ENCODE measurements at regions not wholly inside any gene's neighbourhood (a gene's known extent, or its start where the extent isn't known, plus 50 kb on each side); places are given as distances from the start of the nearest gene placed in this dataset.

GRCh38 chr18:44126598-44126997, 554.1 kb upstream of the SETBP1 start:
- TF ChIP-seq, protein P1, sequence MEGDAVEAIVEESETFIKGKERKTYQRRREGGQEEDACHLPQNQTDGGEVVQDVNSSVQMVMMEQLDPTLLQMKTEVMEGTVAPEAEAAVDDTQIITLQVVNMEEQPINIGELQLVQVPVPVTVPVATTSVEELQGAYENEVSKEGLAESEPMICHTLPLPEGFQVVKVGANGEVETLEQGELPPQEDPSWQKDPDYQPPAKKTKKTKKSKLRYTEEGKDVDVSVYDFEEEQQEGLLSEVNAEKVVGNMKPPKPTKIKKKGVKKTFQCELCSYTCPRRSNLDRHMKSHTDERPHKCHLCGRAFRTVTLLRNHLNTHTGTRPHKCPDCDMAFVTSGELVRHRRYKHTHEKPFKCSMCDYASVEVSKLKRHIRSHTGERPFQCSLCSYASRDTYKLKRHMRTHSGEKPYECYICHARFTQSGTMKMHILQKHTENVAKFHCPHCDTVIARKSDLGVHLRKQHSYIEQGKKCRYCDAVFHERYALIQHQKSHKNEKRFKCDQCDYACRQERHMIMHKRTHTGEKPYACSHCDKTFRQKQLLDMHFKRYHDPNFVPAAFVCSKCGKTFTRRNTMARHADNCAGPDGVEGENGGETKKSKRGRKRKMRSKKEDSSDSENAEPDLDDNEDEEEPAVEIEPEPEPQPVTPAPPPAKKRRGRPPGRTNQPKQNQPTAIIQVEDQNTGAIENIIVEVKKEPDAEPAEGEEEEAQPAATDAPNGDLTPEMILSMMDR (IDR thresholded peaks at IDR 0.05), result no peak
- intact Hi-C loops (cut with DNase I), result no loop called here

GRCh38 chr18:44128365-44128764, 552.3 kb upstream of the SETBP1 start:
- intact Hi-C loops (cut with DNase I), result no loop called here
- no peak for ATAC-seq
- Histone ChIP-seq H3K4me3 (no peak overlapping the region), H3K4me1 (no peaks in the 10 kb centered on the region), H3K9me3 (no peaks in the 10 kb centered on the region), H3K36me3 (no peaks in the 10 kb centered on the region), H3K27me3 (ENCODE audit: low read depth) (no peaks in the 10 kb centered on the region), H3K27ac (no peak overlapping the region)
- DNase-seq, result no peak
- TF ChIP-seq, protein P1 (IDR thresholded peaks at IDR 0.05), result no peak

More at GRCh38 chr18:44126598-44126997, 554.1 kb upstream of the SETBP1 start:
- Histone ChIP-seq H3K4me3 (no peak overlapping the region), H3K27ac (no peak overlapping the region), H3K27me3 (ENCODE audit: low read depth) (no peaks in the 10 kb centered on the region), H3K4me1 (no peaks in the 10 kb centered on the region), H3K9me3 (no peaks in the 10 kb centered on the region), H3K36me3 (no peaks in the 10 kb centered on the region)
- DNase-seq, result no peak
- no peak for ATAC-seq

DNA sequence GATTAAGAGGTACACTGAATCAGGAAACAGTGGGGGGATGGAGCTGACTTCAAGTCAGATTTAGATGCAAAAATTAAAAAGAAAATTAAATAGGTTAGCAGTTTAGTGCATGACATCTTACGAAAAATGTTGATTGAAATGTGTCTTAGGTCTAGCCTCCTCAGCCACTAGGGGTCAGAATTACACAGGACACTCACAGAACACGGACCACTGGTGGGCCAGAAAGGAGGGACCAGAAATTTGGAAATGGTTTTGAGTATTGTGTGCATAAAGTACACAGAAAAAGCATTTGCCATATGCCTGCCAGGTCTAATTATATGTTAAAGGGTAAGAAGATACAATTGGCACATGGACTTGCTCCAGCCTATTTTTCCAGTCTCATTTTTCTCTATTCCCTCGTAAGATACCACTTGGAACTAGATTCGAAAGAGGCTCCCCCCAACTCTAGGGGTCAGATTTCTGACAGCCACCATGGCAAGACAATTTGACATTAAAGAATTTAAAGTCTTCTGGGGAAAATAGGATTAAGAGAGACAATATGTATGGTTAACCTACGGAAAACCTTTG, 550.2 kb upstream of the SETBP1 start:
- Histone ChIP-seq H3K27ac (no peak overlapping the region), H3K4me1 (no peaks in the 10 kb centered on the region), H3K9me3 (no peaks in the 10 kb centered on the region), H3K27me3 (ENCODE audit: low read depth) (no peaks in the 10 kb centered on the region), H3K36me3 (no peaks in the 10 kb centered on the region), H3K4me3 (no peak overlapping the region)
- no peak for DNase-seq
- ATAC-seq, result peak in 1 of 2 donors; percentile 41
- intact Hi-C loops (cut with DNase I), result no loop called here
- TF ChIP-seq, protein P1 (IDR thresholded peaks at IDR 0.05), result peak; percentile 56

- Histone ChIP-seq H3K4me3 (no peak overlapping the region), H3K27me3 (ENCODE audit: low read depth) (no peaks in the 10 kb centered on the region), H3K9me3 (no peaks in the 10 kb centered on the region), H3K36me3 (no peaks in the 10 kb centered on the region), H3K27ac (no peak overlapping the region), H3K4me1 (no peaks in the 10 kb centered on the region)
- intact Hi-C loops (cut with DNase I), result no loop called here
- no peak for DNase-seq
- TF ChIP-seq, protein P1 (IDR thresholded peaks at IDR 0.05), result no peak
- ATAC-seq, result no peak
These were observed 547.2 kb upstream of the SETBP1 start for GRCh38 chr18:44133483-44133882.

DNA sequence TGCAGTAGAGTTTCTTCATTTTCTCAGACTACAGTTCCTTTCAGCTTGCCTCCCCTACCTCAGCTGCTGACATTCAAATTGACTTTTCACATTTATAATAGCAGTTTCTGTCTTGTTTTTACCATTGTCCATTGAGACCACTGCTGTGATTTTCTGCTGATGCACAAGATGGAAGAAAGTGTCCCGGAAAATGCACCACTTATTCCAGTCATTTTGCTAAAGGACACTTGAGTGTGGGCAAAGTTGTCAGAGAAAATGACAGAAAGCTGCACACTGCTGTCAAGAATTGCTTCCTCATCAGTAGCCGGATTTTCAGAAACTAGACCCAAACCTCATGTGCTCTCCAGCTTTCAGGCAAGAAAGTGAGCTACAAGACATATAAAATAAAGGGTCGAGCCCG, 546.2 kb upstream of the SETBP1 start:
- H3K27me3 ChIP-seq (ENCODE audit: low read depth), result no peaks in the 10 kb centered on the region
- H3K9me3 ChIP-seq, result no peaks in the 10 kb centered on the region
- no peak overlapping the region for H3K4me3 ChIP-seq
- DNase-seq, result no peak
- H3K27ac ChIP-seq, result no peak overlapping the region
- intact Hi-C loops (cut with DNase I), result no loop called here
- no peaks in the 10 kb centered on the region for H3K36me3 ChIP-seq
- no peak for ATAC-seq
- TF ChIP-seq, protein P1 (IDR thresholded peaks at IDR 0.05), result no peak
- no peaks in the 10 kb centered on the region for H3K4me1 ChIP-seq

Measured in lower lobe of right lung (tissue), 2 donors.